Thyroid gland (tissue), 4 donors: ENCODE measurements at regions not wholly inside any gene's neighbourhood (a gene's known extent, or its start where the extent isn't known, plus 50 kb on each side); places are given as distances from the start of the nearest gene placed in this dataset.

Source experiments
- CTCF ChIP-seq, 6 experiments: fragments of 200-600 bp in 3 of 6; fragments of 450-650 bp in 3 of 6; sonication (generic) in 3 of 6; IDR thresholded peaks; one replicate each; pipeline ENCODE4 v1.5.1; 2016 to 2019; ENCODE audit warnings: antibody characterized with exemption in 6 of 6, mild to moderate bottlenecking in 2 of 6, inconsistent platforms in 1 of 6, moderate library complexity in 1 of 6
- POLR2A ChIP-seq, 2 donors: fragments of 450-650 bp; IDR thresholded peaks; one replicate each; pipeline ENCODE4 v1.6.1; 2017; ENCODE audit warnings: antibody characterized with exemption in 2 of 2, mild to moderate bottlenecking in 2 of 2, moderate library complexity in 1 of 2

DNA sequence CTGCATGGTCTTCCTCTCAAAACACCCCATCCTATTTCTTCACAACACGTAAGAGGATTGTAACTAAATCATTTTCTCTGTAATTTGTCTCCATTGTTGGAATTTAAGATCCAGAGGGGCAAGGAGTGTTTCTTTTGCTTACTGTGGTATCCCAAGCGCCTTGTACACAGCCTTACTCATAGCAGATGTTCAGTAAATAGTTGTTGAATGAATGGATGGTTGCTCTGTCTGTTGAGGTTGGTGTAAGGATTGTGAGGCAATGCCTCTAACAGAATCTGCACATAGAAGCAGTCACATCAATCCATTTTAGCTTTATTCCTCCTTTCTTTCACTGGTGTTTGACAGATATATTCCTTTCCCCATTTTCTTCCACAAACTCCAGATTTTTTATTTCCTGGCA lies 90.1 kb downstream of the ZNF365 start:
- no peak for TF ChIP-seq CTCF (IDR thresholded peaks at IDR 0.05)
- TF ChIP-seq POLR2A (IDR thresholded peaks at IDR 0.05) = no peak
